SK-N-MC (cell line): ENCODE measurements at regions not wholly inside any gene's neighbourhood (a gene's known extent, or its start where the extent isn't known, plus 50 kb on each side); places are given as distances from the start of the nearest gene placed in this dataset.

Source experiments
- DNase-seq: peaks from one replicate; pipeline ENCODE4 v3.0.0-alpha.2; 2011; ENCODE audit warnings: low read depth, low spot score
- H3K27ac ChIP-seq: fragments of 200-600 bp; sonication (generic); 2 replicates; pipeline ENCODE4 v1.5.1; 2016; ENCODE audit warnings: mixed run types
- H3K36me3 ChIP-seq: fragments of 200-600 bp; sonication (generic); 2 replicates; pipeline ENCODE4 v1.6.1; 2017; ENCODE audit warnings: antibody characterized with exemption, low read length, mixed read lengths; ENCODE audit not compliant: insufficient read depth
- H3K4me3 ChIP-seq: fragments of 200-600 bp; sonication (generic); 2 replicates; pipeline ENCODE4 v1.5.1; 2016
- H3K9ac ChIP-seq: fragments of 200-600 bp; sonication (generic); 2 replicates; pipeline ENCODE4 v1.8.0; 2017; ENCODE audit warnings: mixed run types, mixed read lengths; ENCODE audit not compliant: insufficient read length
- H3K9me3 ChIP-seq: fragments of 200-600 bp; sonication (generic); 2 replicates; pipeline ENCODE4 v1.6.1; 2017; ENCODE audit warnings: low read depth, mild to moderate bottlenecking, antibody characterized with exemption, low read length, moderate library complexity, mixed read lengths
- EZH2 ChIP-seq: fragments of 200-600 bp; sonication (generic); IDR thresholded peaks from one replicate; pipeline ENCODE4 v1.6.1; 2017; ENCODE audit warnings: antibody characterized with exemption
- FOXP2 ChIP-seq: optimal IDR thresholded peaks from 2 replicates; pipeline ENCODE3; 2011; ENCODE audit warnings: mild to moderate bottlenecking, moderate library complexity; ENCODE audit not compliant: insufficient read depth; ENCODE audit errors: extremely low read length, control extremely low read depth
- POLR2AphosphoS5 ChIP-seq: IDR thresholded peaks from 2 replicates; pipeline ENCODE4 v1.6.1; 2012; ENCODE audit warnings: mild to moderate bottlenecking, low read depth, low read length, borderline replicate concordance

DNA sequence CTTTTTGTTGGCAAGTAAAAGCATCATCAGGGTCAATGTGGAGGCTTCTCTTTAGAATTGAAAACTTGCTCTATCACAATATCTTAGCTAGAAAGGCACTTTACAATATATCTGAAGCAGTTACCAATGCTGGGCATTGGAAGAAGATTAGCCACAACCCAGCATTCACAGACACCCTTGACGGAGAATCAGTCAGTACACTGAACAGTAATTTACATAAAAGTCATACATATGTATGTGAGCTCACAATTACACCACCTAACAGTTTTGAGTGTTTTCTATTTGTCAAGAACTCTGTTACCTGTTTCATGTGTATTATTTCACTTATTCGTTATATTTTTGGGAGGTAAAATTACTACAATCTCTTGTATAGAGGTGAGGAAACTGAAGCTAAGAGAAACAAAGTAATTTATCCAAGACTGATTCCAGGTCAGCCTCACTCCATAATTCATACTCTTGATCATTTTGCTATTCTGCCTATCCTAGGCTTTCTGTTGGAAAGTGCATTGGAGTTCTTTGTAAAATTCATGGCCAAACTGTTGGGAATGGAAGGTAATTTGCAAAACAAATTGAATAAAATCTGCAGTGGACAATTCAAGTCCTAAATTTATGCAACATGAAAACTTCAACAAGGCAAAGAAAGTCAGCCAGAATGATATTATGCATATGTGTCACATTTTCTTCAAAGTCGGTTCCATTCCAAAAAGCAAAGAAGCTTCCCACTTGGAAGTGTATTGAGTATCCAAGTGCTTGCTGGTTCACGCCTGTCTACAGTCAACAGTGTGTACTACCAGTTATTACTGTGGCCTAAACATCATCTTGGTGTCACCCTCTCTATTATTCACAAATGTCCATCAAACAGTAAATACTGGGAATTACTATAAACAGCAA is 223.7 kb upstream of the SEMA6D start:
- no peak for TF ChIP-seq EZH2
- no peak for TF ChIP-seq FOXP2
- no peak overlapping the region for H3K4me3 ChIP-seq

DNA sequence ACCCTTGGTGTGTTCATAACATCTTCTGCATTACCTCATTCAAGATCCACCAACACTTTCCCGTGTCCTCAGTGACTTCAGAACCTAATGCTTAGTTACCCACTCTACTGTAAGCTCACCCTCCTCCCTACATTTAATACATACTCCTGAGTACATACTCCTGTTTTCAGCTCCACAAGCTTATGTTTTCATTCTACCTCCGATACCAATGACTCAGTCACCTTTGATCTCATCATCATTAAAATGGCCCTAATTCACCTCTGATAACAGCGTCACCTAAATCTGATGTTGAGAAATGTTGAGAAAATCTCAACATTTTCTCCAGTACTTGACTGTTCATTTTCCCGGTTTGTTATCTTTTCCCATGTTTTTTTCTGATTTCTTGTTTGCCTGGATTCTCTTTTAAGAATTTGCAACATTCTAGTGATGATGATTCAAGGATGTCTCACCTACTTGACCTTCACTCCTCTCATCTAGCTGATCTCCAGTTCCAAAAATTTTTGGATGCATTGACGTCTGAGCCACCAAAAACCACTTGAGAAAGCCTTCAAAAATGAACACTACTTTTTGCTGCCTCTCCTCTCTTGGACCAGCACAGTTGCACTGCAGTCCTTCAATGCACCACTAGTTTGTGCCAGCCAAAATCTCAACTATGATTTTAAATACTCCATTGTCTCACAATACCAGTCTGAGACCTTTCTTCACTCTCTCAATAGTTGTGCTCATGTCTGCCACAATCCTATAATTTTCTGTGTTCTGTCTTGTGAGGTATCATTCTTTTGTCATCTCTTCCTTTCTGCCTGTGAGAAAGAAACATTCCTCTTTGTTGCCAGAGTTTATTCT is 220.7 kb upstream of the SEMA6D start:
- H3K36me3 ChIP-seq = no peaks in the 10 kb centered on the region
- H3K9me3 ChIP-seq = no peaks in the 10 kb centered on the region
- DNase-seq = no peak
- no peak overlapping the region for H3K27ac ChIP-seq
- no peak overlapping the region for H3K4me3 ChIP-seq
- H3K9ac ChIP-seq = no peak overlapping the region
- TF ChIP-seq EZH2 = no peak
- no peak for TF ChIP-seq POLR2AphosphoS5
- TF ChIP-seq FOXP2 = no peak

More for the DNA sequence above, 223.7 kb upstream of the SEMA6D start:
- Histone ChIP-seq H3K27ac (no peak overlapping the region), H3K36me3 (no peaks in the 10 kb centered on the region), H3K9me3 (no peaks in the 10 kb centered on the region), H3K9ac (no peak overlapping the region)
- no peak for DNase-seq

DNA sequence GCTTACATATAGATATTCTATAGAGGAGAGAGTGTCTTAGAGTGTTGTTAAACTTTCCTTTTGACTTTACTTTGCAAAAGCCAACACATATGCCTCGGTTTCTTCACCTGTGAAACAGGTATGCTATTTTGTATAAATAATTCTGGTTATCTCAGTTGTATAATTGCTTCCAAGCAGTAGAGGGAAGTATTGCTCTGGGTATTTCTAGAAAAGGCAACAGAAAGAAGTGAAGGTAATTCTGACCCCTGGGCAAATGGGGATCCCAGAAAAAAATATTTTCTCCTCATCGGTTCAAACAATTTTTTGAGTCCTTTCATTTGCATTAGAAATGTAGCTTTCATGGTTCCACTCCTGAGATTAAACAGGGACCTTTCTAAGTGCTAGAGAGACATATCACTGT is 216.5 kb upstream of the SEMA6D start:
- Histone ChIP-seq H3K9me3 (no peaks in the 10 kb centered on the region), H3K9ac (no peak overlapping the region)
- DNase-seq = no peak

DNA sequence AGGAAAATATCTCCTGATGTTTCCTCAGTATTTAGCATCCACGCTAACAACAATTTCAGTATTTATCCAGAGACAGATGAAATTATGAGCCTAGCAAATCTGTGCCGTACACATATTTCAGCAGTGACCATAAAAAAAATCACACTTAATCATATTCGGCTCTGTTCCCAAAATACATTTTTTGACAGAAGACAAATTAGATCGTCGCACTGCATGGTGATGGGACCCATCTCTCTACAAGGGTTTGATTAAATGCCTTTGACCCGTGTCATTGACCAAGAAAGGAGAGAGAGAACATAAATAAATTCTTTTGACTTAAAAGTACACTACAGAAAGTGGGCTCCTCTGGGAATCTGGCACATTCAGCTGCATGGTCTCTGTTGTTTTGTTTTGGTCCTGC is 215.3 kb upstream of the SEMA6D start:
- Histone ChIP-seq H3K9ac (no peak overlapping the region), H3K4me3 (no peak overlapping the region), H3K27ac (no peak overlapping the region), H3K9me3 (no peaks in the 10 kb centered on the region), H3K36me3 (no peaks in the 10 kb centered on the region)
- no peak for DNase-seq
- TF ChIP-seq POLR2AphosphoS5 = no peak
- no peak for TF ChIP-seq EZH2
- no peak for TF ChIP-seq FOXP2

More for the DNA sequence above, 216.5 kb upstream of the SEMA6D start:
- H3K36me3 ChIP-seq = no peaks in the 10 kb centered on the region
- H3K4me3 ChIP-seq = no peak overlapping the region
- TF ChIP-seq EZH2 (no peak), FOXP2 (no peak), POLR2AphosphoS5 (no peak)
- no peak overlapping the region for H3K27ac ChIP-seq

DNA sequence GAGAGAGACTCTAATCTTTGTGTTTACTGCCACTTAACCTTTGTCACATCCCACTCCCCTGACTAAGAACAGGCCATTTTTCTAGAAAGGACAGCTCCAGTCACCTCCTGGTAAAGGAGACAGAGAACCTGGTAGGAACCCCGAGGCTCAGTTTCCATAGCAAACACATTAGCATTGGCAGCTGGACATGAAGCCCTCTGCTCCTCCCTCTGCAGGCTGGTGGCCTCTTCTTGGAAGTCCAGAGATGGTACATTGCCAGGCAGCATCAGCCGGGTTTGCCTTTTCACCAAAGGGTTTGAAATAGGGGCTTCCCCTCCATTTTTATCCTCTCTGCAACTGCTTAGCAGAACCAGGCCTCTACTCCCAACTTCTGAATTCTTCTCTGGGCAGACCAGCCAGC is 213.4 kb upstream of the SEMA6D start:
- Histone ChIP-seq H3K36me3 (no peaks in the 10 kb centered on the region), H3K9me3 (no peaks in the 10 kb centered on the region), H3K4me3 (no peak overlapping the region), H3K9ac (no peak overlapping the region), H3K27ac (no peak overlapping the region)
- TF ChIP-seq EZH2 (no peak), FOXP2 (no peak), POLR2AphosphoS5 (no peak)
- no peak for DNase-seq

DNA sequence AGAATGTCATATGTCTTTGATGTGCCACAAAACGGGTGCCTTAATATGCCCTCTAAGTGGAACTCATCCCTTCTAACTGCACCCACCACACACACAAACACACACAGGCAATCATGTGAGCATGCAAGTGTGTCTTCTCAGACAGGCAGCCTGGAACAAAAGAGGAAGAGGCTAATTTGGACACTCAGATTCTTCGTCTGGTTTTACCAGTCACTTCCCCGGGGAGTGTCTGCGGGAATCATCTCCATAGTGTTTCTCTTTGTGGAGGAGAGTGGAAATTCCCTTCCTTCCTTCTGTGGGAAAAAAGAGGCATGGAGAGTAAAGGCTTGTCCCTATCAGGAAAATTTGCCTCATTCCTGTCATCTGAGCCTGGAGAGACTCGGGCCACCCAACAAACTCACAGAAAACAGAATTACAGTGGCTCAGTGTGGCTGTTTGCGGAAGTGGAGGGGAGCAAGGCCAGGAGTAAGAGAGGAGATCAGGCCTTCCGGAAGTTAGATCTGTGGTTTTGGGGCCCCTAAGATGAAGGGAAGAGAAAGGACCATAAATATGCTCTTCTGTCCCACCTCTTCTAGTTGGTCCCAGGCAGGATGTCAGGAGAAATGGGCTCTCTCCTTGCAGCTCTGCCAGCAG is 212.6 kb upstream of the SEMA6D start:
- Histone ChIP-seq H3K9me3 (no peaks in the 10 kb centered on the region), H3K9ac (no peak overlapping the region), H3K4me3 (no peak overlapping the region), H3K27ac (no peak overlapping the region), H3K36me3 (no peaks in the 10 kb centered on the region)
- TF ChIP-seq EZH2 (no peak), FOXP2 (no peak), POLR2AphosphoS5 (no peak)
- no peak for DNase-seq

DNA sequence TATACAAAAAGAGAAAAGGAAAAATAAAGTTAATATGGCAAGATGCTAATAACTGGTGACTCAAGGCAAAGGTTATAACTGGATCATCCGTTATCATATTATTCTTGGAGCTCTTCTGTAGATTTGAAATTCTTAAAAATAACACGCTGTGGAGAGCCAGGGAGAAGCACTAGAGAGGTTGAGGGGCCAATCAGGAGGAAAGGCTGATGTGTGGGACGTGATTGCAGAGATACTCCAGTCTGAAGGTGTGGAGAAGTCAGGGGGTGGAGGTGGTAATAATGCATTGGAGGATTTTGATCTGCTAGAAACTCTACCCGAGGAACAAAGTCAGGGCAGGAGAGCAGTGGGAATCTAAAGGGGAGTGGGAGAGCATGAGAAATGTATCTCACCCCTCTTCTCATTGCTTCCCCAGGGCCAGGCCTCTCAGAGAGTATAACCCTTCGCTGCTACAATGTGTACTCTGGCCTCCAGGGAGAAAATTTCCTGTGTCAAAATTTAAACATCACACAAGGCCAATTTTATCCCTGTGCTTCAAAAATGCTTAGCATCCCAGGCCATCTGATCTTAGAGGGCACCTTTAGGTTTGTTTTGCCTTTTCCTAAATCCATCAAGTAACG is 211.5 kb upstream of the SEMA6D start:
- Histone ChIP-seq H3K9me3 (no peaks in the 10 kb centered on the region), H3K9ac (peak overlapping the region; percentile 16), H3K4me3 (peak overlapping the region; percentile 58), H3K27ac (peak overlapping the region; percentile 70), H3K36me3 (no peaks in the 10 kb centered on the region)
- no peak for TF ChIP-seq FOXP2
- TF ChIP-seq POLR2AphosphoS5 = no peak
- no peak for TF ChIP-seq EZH2
- no peak for DNase-seq
